ENCODE measurements at regions not wholly inside any gene's neighbourhood (a gene's known extent, or its start where the extent isn't known, plus 50 kb on each side); places are given as distances from the start of the nearest gene placed in this dataset.
A peak's percentile ranks its signal among the peaks of the same experiment; 100 is the strongest.
"Not testable (repeated sequence)": the region's sequence is repeated elsewhere in the genome, so short reads cannot be mapped to it uniquely, and the experiment has no call there.

DNA sequence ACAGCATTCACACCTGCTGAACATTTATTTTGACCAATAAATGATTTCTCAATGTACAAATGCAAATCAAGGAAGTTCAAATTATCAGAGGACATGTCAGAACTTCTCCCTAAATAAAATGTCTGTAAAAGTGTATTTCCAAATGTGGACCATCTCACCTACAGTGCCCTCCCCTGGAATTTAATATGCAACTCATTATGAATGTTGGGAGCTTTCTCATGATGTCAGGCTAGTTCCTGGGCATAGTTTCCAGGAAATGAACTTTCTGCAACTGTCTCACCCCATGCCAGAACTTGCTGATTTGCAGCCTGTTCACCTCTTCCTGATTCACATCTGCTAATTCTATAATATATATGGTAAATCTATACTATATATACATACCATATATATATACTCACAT, 408.5 kb upstream of the USP9Y start:
- Histone ChIP-seq H3K4me1 (no peaks in the 10 kb centered on the region), H3K27me3 (no peaks in the 10 kb centered on the region), H3K9me3 (no peaks in the 10 kb centered on the region), H3K27ac (no peak overlapping the region), H3K36me3 (no peaks in the 10 kb centered on the region), H3K4me3 (no peak overlapping the region)
- TF ChIP-seq POLR2A (IDR thresholded peaks at IDR 0.05) (no peak), POLR2AphosphoS5 (IDR thresholded peaks at IDR 0.05) (no peak), EP300 (IDR thresholded peaks at IDR 0.05) (no peak)
- TF ChIP-seq, protein P1, sequence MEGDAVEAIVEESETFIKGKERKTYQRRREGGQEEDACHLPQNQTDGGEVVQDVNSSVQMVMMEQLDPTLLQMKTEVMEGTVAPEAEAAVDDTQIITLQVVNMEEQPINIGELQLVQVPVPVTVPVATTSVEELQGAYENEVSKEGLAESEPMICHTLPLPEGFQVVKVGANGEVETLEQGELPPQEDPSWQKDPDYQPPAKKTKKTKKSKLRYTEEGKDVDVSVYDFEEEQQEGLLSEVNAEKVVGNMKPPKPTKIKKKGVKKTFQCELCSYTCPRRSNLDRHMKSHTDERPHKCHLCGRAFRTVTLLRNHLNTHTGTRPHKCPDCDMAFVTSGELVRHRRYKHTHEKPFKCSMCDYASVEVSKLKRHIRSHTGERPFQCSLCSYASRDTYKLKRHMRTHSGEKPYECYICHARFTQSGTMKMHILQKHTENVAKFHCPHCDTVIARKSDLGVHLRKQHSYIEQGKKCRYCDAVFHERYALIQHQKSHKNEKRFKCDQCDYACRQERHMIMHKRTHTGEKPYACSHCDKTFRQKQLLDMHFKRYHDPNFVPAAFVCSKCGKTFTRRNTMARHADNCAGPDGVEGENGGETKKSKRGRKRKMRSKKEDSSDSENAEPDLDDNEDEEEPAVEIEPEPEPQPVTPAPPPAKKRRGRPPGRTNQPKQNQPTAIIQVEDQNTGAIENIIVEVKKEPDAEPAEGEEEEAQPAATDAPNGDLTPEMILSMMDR (IDR thresholded peaks at IDR 0.05): no peak
- DNase-seq (ENCODE audit: low spot score in 2 of 2): no peak

DNA sequence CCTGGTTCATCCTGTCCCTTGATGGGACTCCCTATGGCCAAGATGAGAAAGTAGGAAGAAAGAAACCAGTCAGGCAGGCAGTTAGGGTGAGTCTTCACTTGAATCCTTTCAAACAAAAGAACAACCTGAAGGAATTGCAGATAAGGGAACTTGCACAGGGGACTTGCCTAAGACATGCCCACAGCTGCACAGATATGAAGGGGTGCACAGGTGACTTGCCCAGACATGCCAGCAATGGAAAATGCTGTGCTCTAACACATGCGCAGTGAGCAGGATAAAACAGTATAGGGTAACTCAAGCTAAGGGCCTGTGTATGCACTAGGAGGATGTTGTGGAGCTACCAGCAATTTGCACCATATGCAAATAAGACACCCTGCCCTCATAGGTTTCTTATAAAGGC, 404.6 kb upstream of the USP9Y start:
- Histone ChIP-seq H3K9me3 (no peaks in the 10 kb centered on the region), H3K4me3 (no peak overlapping the region), H3K4me1 (no peaks in the 10 kb centered on the region), H3K36me3 (no peaks in the 10 kb centered on the region), H3K27me3 (no peaks in the 10 kb centered on the region), H3K27ac (no peak overlapping the region)
- no peak for DNase-seq (ENCODE audit: low spot score in 2 of 2)
- TF ChIP-seq, protein P1 (IDR thresholded peaks at IDR 0.05): no peak
- no peak for TF ChIP-seq POLR2A (IDR thresholded peaks at IDR 0.05)
- TF ChIP-seq POLR2AphosphoS5 (IDR thresholded peaks at IDR 0.05): no peak
- TF ChIP-seq EP300 (IDR thresholded peaks at IDR 0.05): no peak
- no CpG with 5 or more reads among the region's 1 CpG for WGBS

DNA sequence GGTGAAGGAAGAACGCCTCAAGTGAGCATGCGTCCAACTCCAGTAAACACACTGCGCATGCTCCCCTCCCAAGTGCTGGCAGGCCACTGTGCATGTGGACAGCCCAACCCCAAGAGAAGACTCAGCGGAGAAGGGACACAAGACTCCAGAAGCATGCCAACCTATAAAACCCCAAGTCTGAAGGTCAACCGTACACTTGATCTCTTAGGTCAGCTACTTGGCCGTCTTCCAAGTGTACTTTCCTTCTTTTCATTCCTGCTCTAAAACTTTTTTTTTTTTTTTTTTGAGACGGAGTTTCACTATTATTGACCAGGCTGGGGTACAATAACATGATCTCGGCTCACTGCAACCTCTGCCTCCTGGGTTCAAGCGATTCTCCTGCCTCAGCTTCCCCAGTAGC, 401.2 kb upstream of the USP9Y start:
- not testable (repeated sequence) for H3K27me3 ChIP-seq; H3K4me1 ChIP-seq; H3K9me3 ChIP-seq; H3K4me3 ChIP-seq; DNase-seq (ENCODE audit: low spot score in 2 of 2); H3K36me3 ChIP-seq; H3K27ac ChIP-seq
- no CpG with 5 or more reads among the region's 9 CpGs for WGBS

DNA sequence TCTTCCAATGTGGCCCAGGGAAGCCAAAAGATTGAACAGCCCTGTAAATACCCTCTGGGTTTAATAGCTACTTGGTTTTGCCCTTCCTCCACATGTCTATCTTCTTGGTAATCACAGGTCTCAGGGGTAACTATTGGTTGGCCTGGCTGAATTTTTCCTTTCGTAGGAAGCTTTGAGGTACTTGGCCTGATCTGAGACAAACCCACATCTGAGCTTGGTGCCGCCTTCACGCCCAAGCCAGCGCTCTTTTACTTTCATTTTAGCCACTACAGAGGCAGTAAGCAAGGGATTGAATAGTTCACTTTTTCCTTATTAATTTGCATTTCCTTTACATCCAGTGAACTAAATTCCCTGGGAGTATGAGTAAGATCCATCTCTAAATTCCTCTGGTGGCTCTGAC, 397.6 kb upstream of the USP9Y start:
- no peaks in the 10 kb centered on the region for H3K36me3 ChIP-seq
- no peaks in the 10 kb centered on the region for H3K4me1 ChIP-seq
- no peak overlapping the region for H3K27ac ChIP-seq
- TF ChIP-seq EP300 (IDR thresholded peaks at IDR 0.05) (no peak), POLR2AphosphoS5 (IDR thresholded peaks at IDR 0.05) (no peak), POLR2A (IDR thresholded peaks at IDR 0.05) (no peak)
- TF ChIP-seq, protein P1 (IDR thresholded peaks at IDR 0.05): no peak
- H3K9me3 ChIP-seq: no peaks in the 10 kb centered on the region
- no peak for DNase-seq (ENCODE audit: low spot score in 2 of 2)
- WGBS: no CpG with 5 or more reads among the region's 4 CpGs
- no peaks in the 10 kb centered on the region for H3K27me3 ChIP-seq
- no peak overlapping the region for H3K4me3 ChIP-seq

DNA sequence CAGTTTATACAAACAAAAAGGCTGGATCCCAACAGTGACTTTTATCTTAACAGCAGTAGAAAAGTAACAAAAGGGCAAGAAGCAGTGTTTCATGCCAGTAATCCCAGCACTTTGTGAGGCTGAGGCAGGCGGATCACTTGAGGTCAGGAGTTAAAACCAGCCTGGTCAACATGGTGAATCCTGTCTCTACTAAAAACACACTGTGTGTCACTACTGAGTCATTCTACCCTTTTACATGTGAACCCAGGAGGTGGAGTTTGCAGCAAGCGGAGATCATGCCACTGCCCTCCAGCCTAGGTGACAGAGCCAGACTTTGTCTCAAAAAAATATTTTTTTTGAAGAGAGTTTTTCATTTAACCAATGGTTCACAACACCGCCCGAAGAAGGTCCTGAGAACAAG, 395.6 kb upstream of the USP9Y start:
- no peaks in the 10 kb centered on the region for H3K36me3 ChIP-seq
- no peak overlapping the region for H3K27ac ChIP-seq
- H3K9me3 ChIP-seq: no peaks in the 10 kb centered on the region
- WGBS: no CpG with 5 or more reads among the region's 4 CpGs
- H3K4me3 ChIP-seq: no peak overlapping the region
- H3K4me1 ChIP-seq: no peaks in the 10 kb centered on the region
- H3K27me3 ChIP-seq: no peaks in the 10 kb centered on the region
- no peak for DNase-seq (ENCODE audit: low spot score in 2 of 2)
- TF ChIP-seq POLR2A (IDR thresholded peaks at IDR 0.05) (no peak), EP300 (IDR thresholded peaks at IDR 0.05) (no peak), POLR2AphosphoS5 (IDR thresholded peaks at IDR 0.05) (no peak)
- TF ChIP-seq, protein P1 (IDR thresholded peaks at IDR 0.05): no peak

DNA sequence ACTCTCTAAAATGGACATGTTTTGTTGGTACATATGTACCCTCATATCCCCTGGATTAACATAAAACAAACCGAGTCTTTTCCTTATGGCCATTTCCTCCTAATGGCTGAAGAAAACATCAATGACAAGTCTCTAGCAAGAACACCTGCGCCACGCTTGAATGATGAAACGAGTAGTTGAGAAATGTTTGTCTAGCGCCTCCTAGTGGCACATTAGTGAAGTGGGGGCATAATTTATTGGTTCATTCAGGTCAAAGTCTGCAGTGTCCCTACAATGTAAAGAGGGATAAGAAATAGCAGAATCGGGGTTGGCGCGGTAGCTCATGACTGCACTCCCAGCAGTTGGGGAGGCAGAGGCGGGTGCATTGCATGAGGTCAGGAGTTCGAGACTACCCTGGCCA, 391.8 kb upstream of the USP9Y start:
- Histone ChIP-seq H3K27ac (no peak overlapping the region), H3K4me1 (no peaks in the 10 kb centered on the region), H3K9me3 (no peaks in the 10 kb centered on the region), H3K4me3 (no peak overlapping the region), H3K27me3 (no peaks in the 10 kb centered on the region), H3K36me3 (no peaks in the 10 kb centered on the region)
- no peak for DNase-seq (ENCODE audit: low spot score in 2 of 2)
- TF ChIP-seq EP300 (IDR thresholded peaks at IDR 0.05) (no peak), POLR2AphosphoS5 (IDR thresholded peaks at IDR 0.05) (no peak)
- TF ChIP-seq, protein P1 (IDR thresholded peaks at IDR 0.05): peak in 1 of 2 donors; percentile 15
- no CpG with 5 or more reads among the region's 10 CpGs for WGBS
